ENCODE measurements at regions not wholly inside any gene's neighbourhood (a gene's known extent, or its start where the extent isn't known, plus 50 kb on each side); places are given as distances from the start of the nearest gene placed in this dataset.
"Not testable (repeated sequence)": the region's sequence is repeated elsewhere in the genome, so short reads cannot be mapped to it uniquely, and the experiment has no call there.

DNA sequence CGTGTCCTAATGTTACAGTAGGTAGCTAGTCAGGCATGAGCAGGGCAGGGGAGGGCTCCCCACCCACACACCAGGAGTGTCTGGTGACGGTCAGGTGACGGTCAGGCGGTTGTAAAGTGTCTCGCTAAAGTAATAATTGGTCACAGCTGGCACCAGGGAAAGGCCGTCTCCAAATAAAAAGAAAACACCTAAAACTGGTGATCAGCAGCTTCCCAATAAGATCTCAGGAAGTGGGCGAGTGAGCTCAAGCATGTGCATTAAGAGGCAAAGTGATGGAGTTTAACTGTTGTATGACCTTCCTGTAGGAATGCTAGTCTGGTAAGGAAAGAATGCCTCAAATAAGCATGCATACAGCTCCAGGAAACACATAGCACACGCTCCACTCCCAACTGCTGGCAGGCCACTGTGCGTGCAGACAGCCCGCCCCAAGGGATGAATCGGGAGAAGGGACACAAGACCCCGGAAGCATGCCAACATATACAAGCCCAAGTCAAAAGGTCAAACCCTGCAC is 177.1 kb downstream of the RNF144A start:
- no peak for DNase-seq (ENCODE audit: low spot score in 2 of 2)
- Histone ChIP-seq H3K36me3 (replicated peaks) (no peaks in the 10 kb centered on the region), H3K4me1 (no peaks in the 10 kb centered on the region), H3K27me3 (ENCODE audit: low read depth) (no peaks in the 10 kb centered on the region), H3K4me3 (no peak overlapping the region), H3K9me3 (no peaks in the 10 kb centered on the region)
- in situ Hi-C loops (cut with MboI; ENCODE audit: low sequenced_read_pairs), result loop anchor here (10.0 kb wide), 1 partner anchor 1591 kb away; the partner anchor contains the start of gene ID2

DNA sequence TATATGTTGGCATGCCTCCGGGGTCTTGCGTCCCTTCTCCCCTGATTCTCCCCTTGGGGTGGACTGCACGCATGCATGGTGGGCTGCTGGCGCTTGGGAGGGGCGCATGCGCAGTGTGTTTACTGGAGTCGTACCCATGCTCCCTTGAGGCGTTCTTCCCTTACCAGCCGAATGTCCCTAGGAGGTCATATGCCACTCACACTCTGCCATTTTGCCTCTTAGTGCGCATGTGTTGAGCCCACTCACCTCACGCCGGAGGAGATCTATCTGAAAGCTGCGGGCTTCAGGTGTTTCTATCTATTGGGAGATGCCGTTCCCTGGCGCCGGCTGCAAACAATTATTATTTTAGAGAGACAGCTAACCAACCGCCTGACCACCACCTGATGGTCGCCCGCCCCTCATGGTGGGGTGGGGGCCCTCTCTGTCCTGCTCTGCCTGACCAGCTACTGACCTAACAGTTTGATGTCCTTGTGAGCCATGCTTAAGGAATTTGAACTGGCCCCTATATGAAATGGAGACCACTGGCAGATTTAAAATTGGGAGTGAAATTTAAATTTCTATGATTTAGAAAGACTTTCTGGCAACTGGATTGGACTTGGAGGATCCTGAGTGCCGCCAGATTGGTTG is 179.6 kb downstream of the RNF144A start:
- no peak overlapping the region for H3K4me3 ChIP-seq
- in situ Hi-C loops (cut with MboI; ENCODE audit: low sequenced_read_pairs), result loop anchor here (10.0 kb wide), 1 partner anchor 1588 kb away; the partner anchor contains the start of gene ID2
- H3K4me1 ChIP-seq, result no peaks in the 10 kb centered on the region
- no peak for DNase-seq (ENCODE audit: low spot score in 2 of 2)
- H3K27me3 ChIP-seq (ENCODE audit: low read depth), result no peaks in the 10 kb centered on the region
- H3K9me3 ChIP-seq, result no peaks in the 10 kb centered on the region
- H3K36me3 ChIP-seq (replicated peaks), result no peaks in the 10 kb centered on the region

DNA sequence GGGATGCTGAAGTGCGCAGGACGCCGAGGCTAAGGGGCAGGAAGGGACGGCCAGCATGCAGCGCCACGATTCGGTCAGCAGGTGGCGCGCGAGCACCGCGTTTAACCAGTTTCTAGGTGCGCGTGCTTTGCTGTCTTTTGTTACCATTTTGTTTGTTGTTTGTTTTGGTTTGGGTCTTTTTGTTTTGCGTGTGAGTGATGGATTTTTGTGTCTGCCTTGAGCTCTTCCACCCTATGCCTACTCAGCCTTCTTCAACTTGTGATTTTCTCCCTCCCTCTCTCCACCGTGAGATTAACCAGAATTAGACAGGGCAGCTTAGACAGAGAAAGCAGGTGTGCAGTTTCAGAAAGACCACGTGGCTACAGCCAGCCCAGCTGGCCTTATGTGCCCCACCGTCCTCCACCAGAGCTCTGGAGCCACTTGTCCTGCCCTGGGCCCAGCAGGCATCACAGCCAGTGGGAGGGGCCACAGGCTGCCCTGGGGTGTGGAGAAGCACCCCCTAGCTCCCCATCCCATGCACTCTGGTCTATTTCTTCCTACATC is 180.2 kb downstream of the RNF144A start:
- Histone ChIP-seq H3K9me3 (no peaks in the 10 kb centered on the region), H3K4me3 (no peak overlapping the region), H3K4me1 (no peaks in the 10 kb centered on the region), H3K27me3 (ENCODE audit: low read depth) (no peaks in the 10 kb centered on the region), H3K36me3 (replicated peaks) (no peaks in the 10 kb centered on the region)
- in situ Hi-C loops (cut with MboI; ENCODE audit: low sequenced_read_pairs), result loop anchor here (10.0 kb wide), 1 partner anchor 1587 kb away; the partner anchor contains the start of gene ID2
- DNase-seq (ENCODE audit: low spot score in 2 of 2), result peak; percentile 28 to 79

DNA sequence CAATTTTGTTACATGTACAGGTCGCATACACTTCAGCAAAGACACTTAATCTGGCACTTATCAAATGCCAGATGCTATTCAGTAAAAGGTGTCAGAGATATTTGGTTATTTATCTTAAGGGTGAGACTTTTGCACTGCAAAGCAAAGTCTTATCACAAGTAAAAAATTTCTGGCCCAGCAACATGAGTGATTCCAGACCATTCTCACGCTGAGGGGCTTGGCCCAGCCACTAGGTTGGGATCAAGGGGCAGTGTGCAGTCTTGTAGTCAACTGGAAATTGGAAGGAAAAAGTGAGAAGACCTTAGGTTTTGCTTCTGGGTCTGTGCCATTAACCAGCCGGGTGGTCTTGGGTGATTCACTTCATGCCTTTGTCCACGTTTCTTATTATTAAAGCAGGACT is 181.6 kb downstream of the RNF144A start:
- Histone ChIP-seq H3K9me3 (no peaks in the 10 kb centered on the region), H3K4me3 (no peak overlapping the region), H3K27me3 (ENCODE audit: low read depth) (no peaks in the 10 kb centered on the region), H3K4me1 (no peaks in the 10 kb centered on the region), H3K36me3 (replicated peaks) (no peaks in the 10 kb centered on the region)
- in situ Hi-C loops (cut with MboI; ENCODE audit: low sequenced_read_pairs), result loop anchor here (10.0 kb wide), 1 partner anchor 1586 kb away; the partner anchor contains the start of gene ID2
- no peak for DNase-seq (ENCODE audit: low spot score in 2 of 2)

DNA sequence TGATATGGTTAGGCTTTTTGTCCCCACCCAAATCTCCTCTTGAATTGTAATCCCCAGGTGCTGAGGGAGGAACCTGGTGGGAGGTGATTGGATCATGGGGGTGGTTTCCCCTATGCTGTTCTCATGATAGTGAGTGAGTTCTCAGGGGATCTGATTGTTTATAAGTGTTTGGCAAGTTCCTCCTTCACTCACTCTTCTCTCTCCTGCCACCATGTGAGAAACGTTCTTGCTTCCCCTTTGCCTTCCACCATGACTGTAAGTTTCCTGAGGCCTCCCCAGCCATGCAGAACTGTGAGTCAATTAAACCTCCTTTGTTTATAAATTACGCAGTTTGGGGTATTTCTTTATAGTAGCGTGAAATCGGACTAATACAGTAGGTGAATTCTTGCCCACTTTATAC is 182.5 kb downstream of the RNF144A start:
- not testable (repeated sequence) for H3K4me3 ChIP-seq; H3K4me1 ChIP-seq; H3K36me3 ChIP-seq (replicated peaks); H3K9me3 ChIP-seq; DNase-seq (ENCODE audit: low spot score in 2 of 2); H3K27me3 ChIP-seq (ENCODE audit: low read depth)
- in situ Hi-C loops (cut with MboI; ENCODE audit: low sequenced_read_pairs), result loop anchor here (10.0 kb wide), 1 partner anchor 1585 kb away; the partner anchor contains the start of gene ID2

DNA sequence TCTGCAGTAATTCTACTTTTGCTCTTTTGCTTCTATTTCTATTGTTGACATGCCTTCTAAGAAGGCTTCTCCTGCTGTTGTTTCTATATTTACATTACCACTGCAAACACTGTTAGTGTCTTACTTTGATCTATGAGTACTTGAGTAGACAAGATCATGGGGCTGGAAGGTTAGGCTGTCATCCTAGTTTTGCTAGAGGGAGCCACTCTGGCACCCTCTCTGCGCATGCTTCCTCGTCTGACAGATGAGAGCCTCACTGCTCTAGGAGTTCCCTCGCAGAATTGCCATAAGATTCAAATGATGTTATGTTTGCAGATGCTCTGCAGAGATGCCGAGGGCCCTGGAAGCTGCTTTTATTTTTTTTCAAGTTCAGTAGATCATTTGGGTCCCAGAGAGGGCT is 185.6 kb downstream of the RNF144A start:
- in situ Hi-C loops (cut with MboI; ENCODE audit: low sequenced_read_pairs), result no loop called here
- DNase-seq (ENCODE audit: low spot score in 2 of 2), result no peak

DNA sequence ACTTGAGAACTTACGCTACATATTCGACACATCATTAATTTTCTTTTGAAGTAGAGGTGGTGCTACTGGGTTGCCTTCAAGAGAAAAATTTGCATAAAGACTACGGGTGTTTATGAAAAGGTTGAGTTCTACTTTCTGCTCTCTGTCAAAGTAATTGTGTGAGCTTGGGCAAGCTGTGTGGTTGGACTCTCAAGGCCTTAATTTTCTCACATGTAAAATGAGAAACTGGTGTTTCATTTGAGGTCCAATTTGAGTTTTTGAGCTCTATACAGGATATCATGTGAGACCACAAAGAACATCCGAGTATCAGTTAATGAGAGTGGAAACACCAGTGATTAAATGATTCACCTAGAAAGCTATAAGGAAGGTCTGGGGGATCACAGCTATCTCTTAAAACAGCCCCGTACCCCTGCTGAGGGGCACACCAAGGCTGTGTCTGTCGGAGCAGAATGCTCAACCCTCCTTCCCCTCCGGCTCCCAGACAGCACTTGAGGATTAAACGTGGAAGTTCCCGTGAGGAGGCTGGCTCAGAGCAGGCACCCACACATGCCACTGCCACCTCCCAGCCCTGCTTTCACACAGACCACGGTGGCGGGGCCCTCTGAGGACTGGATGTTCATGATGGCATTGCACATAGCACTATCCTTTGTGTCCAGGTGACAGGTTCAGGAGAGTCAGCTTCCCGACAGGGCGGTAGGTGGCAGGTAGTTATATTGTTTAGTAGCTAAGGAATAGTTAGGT is 191.8 kb downstream of the RNF144A start:
- Histone ChIP-seq H3K36me3 (replicated peaks) (no peaks in the 10 kb centered on the region), H3K4me3 (no peak overlapping the region), H3K4me1 (no peaks in the 10 kb centered on the region), H3K9me3 (no peaks in the 10 kb centered on the region), H3K27me3 (ENCODE audit: low read depth) (no peaks in the 10 kb centered on the region)
- in situ Hi-C loops (cut with MboI; ENCODE audit: low sequenced_read_pairs), result no loop called here
- no peak for DNase-seq (ENCODE audit: low spot score in 2 of 2)

More for the DNA sequence above, 185.6 kb downstream of the RNF144A start:
- Histone ChIP-seq H3K9me3 (no peaks in the 10 kb centered on the region), H3K4me1 (no peaks in the 10 kb centered on the region), H3K36me3 (replicated peaks) (no peaks in the 10 kb centered on the region), H3K4me3 (no peak overlapping the region), H3K27me3 (ENCODE audit: low read depth) (no peaks in the 10 kb centered on the region)

DNA sequence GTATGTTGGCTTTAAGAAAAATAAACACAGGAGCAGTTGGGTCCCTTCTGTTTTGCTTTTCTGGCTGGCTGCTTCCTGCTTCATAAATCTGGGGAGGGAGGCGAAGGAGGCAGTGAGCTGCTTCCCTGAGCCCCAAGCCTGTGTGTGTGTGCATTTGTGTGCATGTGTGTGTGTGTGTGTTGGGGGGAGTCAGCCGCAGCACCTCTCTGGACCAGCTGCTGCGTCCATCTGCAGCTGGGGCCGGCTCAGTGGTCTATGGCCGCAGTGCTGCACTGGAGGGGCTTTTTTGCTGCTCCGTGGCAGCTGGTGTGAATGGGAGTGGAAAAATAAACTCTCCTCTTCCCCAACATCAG is 192.3 kb downstream of the RNF144A start:
- H3K36me3 ChIP-seq (replicated peaks), result no peaks in the 10 kb centered on the region
- DNase-seq (ENCODE audit: low spot score in 2 of 2), result no peak
- H3K4me3 ChIP-seq, result no peak overlapping the region
- in situ Hi-C loops (cut with MboI; ENCODE audit: low sequenced_read_pairs), result no loop called here
- H3K9me3 ChIP-seq, result no peaks in the 10 kb centered on the region
- no peaks in the 10 kb centered on the region for H3K4me1 ChIP-seq
- H3K27me3 ChIP-seq (ENCODE audit: low read depth), result no peaks in the 10 kb centered on the region

DNA sequence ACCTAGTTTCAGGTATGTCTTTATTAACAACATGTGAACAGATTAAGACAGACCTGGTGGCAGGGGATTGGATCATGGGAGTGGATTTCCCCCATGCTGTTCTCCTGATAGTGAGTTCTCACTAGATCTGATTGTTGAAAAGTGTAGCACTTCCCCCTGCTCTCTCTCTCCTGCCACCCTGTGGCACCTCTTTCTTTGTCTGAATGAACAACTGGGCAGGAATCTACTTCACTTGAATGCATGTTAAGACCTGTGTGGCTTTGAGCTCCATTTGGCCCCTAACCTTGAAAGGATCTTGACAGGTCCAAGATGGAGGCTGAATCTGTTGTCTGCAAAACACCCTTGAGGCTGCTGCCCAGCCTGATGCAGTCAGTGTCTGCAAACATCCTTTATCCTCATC is 194.4 kb downstream of the RNF144A start:
- no peaks in the 10 kb centered on the region for H3K4me1 ChIP-seq
- H3K36me3 ChIP-seq (replicated peaks), result no peaks in the 10 kb centered on the region
- no peak for DNase-seq (ENCODE audit: low spot score in 2 of 2)
- no peak overlapping the region for H3K4me3 ChIP-seq
- no peaks in the 10 kb centered on the region for H3K27me3 ChIP-seq (ENCODE audit: low read depth)
- in situ Hi-C loops (cut with MboI; ENCODE audit: low sequenced_read_pairs), result no loop called here
- no peaks in the 10 kb centered on the region for H3K9me3 ChIP-seq

DNA sequence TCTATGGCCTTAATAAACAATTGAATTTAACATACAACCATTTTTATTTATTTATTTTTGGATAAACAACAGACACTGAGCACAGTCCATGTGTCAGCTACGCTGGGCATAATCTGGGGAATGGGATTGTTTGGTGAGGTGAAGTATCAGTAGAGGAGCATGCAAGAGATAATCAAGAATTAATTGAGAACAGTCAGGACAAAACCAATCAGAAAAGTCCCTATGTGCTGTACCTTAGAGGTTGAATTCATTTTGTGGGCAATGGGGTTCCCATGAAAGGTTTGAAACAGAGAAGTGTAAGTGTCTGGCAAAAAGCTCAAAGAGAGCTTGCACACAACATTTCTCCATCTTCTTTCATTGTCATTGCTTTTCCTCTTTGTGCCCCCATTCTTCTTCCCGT is 198.2 kb downstream of the RNF144A start:
- Histone ChIP-seq H3K36me3 (replicated peaks) (no peaks in the 10 kb centered on the region), H3K27me3 (ENCODE audit: low read depth) (no peaks in the 10 kb centered on the region), H3K4me3 (no peak overlapping the region), H3K4me1 (no peaks in the 10 kb centered on the region), H3K9me3 (no peaks in the 10 kb centered on the region)
- DNase-seq (ENCODE audit: low spot score in 2 of 2), result no peak
- in situ Hi-C loops (cut with MboI; ENCODE audit: low sequenced_read_pairs), result no loop called here

DNA sequence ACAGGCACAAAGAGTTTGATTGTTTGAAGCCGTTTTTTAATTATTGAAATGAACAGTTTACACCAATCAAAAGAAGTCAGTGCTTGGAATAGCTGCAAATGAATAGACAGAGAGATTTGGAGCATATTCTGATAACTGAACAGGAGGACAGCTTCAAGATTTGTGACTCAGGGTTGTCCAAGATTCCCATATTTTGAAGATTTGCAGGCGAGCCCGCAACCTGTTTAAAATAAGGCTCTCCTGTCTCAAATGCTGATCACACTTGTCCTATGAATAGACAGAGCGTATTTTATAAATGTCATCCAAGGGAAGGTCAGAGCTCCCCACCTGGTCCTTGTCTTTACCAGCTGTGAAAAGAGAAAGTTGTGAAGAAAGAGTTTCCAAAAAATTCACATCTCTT is 198.7 kb downstream of the RNF144A start:
- Histone ChIP-seq H3K9me3 (no peaks in the 10 kb centered on the region), H3K4me3 (no peak overlapping the region), H3K36me3 (replicated peaks) (no peaks in the 10 kb centered on the region), H3K27me3 (ENCODE audit: low read depth) (no peaks in the 10 kb centered on the region), H3K4me1 (no peaks in the 10 kb centered on the region)
- DNase-seq (ENCODE audit: low spot score in 2 of 2), result no peak
- in situ Hi-C loops (cut with MboI; ENCODE audit: low sequenced_read_pairs), result no loop called here

DNA sequence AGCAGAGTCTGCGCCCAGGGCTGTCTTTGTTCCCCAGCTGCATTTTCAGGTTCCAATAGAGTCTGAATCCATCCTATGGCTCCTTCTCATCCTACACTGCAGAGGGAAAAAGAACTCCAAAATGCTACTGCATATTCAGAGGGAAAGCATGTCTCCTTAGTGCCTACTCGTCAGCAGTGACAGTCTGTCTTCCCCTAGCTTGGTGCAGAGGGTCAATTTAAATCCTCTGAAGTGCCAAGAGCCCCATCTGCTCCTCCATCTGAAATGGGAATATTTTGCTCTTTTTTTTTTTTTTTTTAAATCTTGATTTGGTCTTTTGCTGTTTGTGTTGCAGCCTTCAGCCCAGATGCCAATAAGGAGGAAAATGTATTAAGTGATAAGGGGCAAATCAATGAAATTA is 199.3 kb downstream of the RNF144A start:
- Histone ChIP-seq H3K27me3 (ENCODE audit: low read depth) (no peaks in the 10 kb centered on the region), H3K9me3 (no peaks in the 10 kb centered on the region), H3K4me3 (no peak overlapping the region), H3K4me1 (no peaks in the 10 kb centered on the region), H3K36me3 (replicated peaks) (no peaks in the 10 kb centered on the region)
- no peak for DNase-seq (ENCODE audit: low spot score in 2 of 2)
- in situ Hi-C loops (cut with MboI; ENCODE audit: low sequenced_read_pairs), result no loop called here

DNA sequence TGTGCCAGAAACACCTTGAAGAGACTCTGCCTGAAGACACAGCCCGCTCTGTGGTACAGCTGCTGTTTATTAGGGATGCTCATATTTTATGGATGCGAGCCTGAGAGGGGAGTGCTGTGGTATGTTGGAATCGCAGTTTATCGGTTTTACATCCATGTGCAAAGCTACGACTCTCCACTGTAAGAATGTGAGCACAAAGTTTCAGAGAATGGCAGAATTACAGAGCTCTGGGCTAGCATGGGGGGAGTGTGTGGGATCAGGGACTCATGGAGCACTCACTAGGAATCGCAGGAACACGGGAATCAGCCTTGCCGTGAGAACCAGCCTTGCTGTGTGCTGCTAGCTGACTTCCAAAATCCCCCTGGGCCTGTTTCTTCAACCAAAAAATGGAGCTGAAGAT is 199.9 kb downstream of the RNF144A start:
- Histone ChIP-seq H3K9me3 (no peaks in the 10 kb centered on the region), H3K4me1 (no peaks in the 10 kb centered on the region), H3K36me3 (replicated peaks) (no peaks in the 10 kb centered on the region), H3K27me3 (ENCODE audit: low read depth) (no peaks in the 10 kb centered on the region), H3K4me3 (no peak overlapping the region)
- in situ Hi-C loops (cut with MboI; ENCODE audit: low sequenced_read_pairs), result no loop called here
- no peak for DNase-seq (ENCODE audit: low spot score in 2 of 2)

DNA sequence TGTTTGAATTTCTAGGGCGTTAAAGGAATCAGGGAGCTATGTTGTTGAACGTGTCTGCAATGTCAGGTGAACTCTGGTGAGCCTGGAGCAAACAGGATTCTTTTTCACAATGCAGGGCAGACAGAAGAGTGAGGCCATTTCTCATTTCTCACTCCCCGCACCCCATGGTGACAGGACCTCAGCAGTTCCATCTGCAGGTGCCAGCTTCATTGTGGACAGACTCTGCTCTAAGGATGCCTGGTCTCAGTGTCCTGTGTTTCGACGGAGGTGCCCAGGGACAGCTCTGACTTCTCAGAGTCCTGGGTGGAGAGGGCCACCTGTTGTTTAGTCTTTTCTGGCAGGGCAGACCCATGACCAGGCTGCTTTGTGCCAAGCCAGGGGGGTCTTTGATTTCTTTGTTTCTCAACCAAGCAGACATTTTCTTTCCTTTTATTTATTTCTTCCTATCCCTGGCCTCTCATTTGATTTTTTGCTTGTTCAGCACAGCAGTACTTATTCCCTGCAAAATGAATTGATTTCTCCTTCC is 201.5 kb downstream of the RNF144A start:
- no peak for DNase-seq (ENCODE audit: low spot score in 2 of 2)
- H3K27me3 ChIP-seq (ENCODE audit: low read depth), result no peaks in the 10 kb centered on the region
- in situ Hi-C loops (cut with MboI; ENCODE audit: low sequenced_read_pairs), result no loop called here
- no peaks in the 10 kb centered on the region for H3K36me3 ChIP-seq (replicated peaks)
- H3K4me3 ChIP-seq, result no peak overlapping the region
- no peaks in the 10 kb centered on the region for H3K4me1 ChIP-seq
- H3K9me3 ChIP-seq, result no peaks in the 10 kb centered on the region

All from HAP-1 (cell line).